ENCODE measurements at regions not wholly inside any gene's neighbourhood (a gene's known extent, or its start where the extent isn't known, plus 50 kb on each side); places are given as distances from the start of the nearest gene placed in this dataset.

DNA sequence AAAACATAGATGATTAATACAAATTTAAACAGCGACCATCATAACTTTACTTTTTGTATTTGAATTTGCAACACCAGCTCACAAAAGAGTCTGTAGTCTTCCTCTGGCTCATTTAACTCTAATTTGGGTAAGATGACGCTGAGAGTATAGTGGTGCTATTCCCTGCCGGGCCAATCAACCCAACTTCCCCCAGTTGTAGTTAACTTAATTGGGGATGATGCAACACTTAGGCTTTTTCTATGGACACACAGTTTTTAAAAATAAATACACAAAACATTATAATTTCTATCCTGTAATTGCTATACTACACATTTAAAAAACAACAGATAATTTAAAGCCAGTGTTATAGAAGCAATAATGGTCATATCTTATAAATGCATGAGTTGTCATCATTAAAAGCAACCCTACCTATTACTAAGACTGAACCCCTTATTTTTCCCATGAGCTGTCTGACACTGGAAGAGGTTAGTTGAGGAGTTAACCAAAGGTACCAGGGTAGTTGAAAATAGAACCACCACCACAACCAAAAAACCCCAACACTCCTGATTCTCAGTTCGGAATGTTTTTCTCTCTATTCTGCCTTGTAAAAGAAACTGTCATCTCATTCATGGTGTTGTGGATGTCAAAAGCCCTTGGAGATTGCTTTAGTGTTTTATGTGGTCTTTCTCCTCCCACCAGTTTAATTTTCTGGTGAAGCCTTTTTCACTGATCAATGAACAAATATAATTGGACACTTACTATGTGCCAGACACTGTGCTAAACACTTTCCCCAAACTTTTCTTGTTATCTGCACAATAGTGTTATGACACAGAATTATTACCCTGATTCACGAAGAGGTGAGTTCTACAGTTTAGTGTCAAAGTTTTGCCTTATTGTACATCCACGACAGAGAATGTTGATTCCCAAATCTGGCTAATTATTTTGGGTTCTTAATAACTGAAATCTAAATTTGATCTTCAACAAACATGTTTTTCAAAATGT is 61.5 kb upstream of the RAPGEF2 start:
- no peak for DNase-seq

DNA sequence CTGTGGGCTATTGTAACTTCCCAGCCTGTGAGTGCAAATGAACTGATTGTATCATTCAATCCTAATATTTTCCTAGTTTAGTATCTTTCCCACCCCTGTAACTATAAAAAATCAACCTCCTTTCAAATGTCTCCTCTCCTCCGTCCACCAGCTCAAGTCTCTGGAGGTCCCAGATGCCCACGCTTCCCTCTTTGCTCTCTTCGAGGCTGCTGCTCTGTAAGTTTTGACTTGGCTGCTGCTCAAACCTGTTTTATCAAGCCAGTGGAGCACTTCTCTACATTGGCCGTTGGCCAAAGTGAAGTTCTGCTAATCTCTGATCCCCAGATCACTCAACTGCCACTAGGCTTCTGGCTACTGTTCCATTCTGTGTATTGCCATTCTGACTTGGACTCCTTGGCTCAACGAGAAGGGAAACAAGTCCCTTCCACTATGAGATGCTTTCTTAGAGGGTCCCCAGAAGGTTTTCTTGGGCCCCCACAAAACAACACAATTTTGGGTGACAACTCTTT is 60.7 kb upstream of the RAPGEF2 start:
- peak; percentile 11 for DNase-seq

DNA sequence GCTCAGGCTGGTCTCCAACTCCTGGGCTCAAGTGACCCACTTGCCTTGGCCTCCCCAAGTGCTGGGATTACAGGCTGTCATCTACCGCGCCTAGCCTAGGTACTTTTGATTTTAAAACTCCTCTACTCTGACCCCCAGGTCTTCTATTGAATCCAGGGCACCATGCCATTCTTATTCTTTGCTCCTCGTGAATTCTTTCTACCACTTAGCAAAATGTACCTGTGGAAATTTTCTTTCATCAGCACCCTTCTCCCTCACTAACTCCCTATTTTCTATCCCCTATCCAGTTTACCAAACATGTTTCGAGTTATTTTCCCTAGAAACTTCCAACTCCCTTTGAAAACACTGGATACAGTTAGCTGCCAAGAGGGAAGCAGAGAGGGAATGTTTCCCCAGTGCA is 60.0 kb upstream of the RAPGEF2 start:
- DNase-seq = no peak

DNA sequence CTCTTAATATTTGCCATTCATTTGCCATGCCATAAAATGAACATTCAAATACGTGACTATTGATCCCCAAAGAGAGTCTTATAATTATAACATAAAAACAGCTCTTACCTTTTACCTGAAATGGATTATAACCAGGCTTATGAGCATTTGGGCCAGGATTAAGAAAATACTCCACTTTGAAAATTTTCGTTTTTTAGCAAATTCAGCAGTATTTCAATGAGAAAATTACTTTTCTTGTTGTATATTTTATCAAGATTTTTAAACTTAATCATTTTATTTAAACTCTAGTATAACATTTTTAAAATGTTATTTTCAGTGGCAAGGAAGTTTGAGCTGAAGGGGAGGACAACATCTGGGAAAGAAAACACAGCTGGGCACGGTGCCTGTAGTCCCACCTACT is 59.0 kb upstream of the RAPGEF2 start:
- DNase-seq = no peak

DNA sequence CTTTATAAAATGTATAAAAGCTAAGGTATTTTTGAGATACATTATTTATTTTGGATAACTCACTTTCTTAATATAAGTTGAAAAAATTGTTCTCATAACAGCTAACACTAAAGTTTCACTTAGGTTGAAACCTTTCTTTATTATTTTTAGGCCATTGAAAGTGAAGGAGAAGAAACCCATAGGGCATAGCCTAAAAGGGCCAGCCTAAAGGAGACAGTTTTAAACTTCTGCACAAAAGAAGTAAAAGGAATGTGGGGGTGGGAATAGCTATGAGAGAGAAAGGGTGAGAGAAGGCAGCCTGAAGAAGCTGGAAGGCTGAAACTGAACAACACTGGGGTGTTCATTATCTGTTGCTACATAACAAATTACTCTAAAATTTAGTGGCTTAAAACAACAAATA is 57.6 kb upstream of the RAPGEF2 start:
- no peak for DNase-seq

DNA sequence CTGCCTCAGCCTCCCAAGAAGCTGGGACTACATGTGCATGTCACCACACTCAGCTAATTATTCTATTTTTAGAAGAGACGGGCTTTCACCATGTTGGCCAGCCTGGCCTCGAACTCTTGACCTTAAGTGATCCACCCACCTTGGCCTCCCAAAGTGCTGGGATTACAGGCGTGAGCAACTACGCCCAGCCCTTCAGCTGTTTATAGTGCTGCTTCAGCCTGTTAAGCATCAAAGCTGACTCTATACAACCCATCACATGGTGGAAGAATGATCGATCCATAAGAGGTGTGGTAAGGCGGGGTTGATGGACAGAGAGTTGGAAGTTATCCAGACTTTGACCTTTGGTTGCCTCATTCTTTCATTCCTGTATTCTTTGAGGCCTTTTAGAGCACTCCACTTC is 56.2 kb upstream of the RAPGEF2 start:
- no peak for DNase-seq

DNA sequence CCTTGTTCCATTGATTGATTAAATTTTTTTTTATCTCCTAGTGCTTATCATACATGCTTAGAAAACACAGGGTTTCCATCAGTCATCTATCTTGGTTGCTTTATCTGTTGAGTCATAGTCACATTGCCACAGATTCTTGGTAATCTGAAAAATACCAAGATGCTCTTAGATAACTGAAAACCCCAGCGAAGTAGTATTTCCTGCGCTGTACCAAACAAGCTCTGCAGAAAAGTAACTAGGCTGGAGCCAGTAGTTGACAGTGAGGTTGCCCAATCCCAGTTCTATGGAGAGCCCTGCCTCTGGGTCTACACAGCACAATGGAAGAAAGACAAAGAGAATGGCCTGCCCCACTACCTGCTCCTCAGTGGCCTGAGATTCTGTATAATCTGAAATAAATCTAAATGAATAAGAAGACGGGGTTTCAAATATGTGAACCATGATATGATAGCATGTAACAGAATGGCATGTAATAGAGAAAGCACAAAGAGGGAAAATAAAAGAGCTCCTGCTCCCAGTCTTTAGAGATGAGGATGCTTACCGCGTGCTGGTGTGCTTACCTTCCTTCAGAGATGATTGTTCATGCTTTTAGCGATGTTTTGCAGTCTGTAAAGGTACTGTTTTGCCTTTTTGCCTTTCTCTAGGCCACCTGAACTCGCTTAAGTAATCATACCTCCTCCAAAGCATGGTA is 55.3 kb upstream of the RAPGEF2 start:
- no peak for DNase-seq

DNA sequence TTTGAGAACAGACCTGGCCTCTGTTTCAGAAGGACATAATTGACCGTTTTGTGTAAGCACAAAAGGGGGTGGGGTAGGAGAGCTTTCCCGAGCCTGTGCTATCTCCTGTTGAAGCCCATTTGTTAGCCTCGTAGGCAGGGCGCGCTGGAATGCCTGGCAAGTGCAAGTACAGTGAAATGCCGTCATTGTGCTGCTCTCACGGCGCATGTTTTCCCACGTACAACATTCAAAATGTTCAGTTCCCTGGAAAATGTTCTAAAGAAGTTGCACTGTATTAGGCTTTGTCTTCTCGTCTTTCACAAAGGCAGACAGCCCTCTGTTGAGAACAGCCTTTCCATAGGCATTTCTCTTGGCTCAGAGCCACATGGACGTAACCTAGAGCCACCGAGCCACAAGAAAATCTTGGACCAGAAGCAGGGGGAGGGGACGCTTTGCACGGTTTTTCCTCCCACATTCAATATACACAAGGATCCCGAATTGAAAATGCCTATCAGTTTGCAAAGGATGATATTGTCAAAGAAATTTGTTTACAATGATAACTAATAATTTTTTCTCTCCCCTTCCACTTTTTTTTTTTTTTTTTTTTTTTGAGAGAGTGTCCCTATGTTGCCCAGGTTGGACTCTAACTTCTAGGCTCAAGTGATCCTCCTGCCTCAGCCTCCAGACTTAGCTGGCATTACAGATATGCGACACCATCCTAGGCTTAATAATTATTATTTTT is 54.6 kb upstream of the RAPGEF2 start:
- DNase-seq = peak; percentile 31

DNA sequence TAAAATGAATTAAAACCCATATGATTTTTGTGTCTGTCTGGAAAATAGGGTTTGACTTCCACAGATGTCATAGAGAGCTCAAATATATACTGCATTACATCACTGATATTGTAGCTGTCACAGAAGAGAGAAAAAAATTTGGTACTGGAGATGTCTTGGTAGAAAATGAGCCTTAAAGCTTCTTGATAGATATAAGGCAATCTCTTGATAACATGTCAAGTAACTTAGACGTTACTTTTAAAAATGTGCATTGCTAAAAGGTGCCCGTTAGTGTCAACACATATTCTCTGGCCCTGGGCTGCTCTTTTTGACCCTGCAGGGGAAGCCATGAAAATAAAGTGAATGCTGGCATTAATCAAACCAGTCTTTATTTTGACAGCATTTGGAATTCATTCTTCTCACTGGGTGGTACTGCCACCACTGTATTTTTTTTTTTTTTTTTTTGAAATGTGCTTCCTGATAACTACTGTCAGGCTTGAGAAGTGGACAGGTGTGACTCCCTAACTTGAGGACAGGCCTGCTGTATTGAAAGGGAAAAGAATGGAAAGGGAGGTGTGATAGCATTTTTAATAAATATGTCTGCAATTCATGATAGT is 53.0 kb upstream of the RAPGEF2 start:
- DNase-seq = no peak

DNA sequence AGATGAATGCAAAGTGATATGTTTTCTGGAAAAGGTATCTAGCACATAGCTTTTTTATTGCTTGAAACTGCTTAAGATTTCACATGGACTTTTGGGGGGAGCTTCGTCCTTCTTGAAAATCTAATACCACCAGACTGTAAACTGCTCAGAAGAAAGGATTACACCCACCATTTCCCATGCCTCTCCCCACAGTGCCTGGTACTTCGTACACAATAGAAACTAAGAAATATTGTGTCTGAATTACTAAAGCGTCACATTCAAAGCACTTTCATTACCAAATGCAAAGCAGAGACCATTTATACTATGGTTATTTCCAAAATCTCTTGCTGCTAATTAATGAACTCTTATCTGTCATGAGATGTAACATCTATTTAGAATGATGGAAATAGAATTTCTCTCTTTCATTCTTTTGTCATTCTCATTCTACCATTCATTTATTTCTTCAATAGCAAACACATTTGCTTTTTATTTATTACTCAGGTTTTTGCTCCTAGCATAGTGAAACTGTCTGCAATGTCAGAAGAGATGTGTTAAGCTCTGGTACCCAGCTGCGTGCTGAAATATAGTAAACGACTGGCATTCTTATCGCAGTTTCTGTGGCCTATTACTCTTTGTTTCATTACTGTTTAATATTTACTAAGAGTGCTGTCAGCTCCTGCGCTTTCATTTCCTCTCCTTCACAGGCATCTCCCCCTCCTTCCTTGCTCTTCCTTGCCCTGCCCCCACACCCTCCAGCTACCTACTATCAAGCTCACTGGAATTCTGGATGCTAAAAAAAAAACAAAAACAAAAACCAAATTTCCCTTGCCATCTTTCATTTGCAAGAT is 51.4 kb upstream of the RAPGEF2 start:
- no peak for DNase-seq

DNA sequence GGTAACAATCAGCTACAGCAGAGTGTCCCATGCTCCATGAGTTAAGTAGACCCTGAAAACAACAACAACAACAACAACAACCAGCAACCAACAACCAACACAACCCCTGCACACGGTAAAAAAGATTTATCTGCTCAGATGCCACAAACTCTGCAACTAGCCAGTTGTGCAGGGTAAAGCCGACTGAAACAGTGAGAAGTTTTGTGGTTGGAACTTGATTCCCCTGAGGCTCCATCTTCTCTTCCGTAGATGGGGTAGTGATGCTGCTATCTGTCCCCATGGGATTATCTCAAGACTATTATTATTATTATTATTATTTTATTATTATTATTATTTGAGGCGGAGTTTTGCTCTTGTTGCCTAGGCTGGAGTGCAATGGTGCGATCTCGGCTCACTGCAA is 50.6 kb upstream of the RAPGEF2 start:
- no peak for DNase-seq
